NCI-H82 treated with DMSO at 0.1 percent for 48 hours (cell line): ENCODE measurements at regions not wholly inside any gene's neighbourhood (a gene's known extent, or its start where the extent isn't known, plus 50 kb on each side); places are given as distances from the start of the nearest gene placed in this dataset.

Experiments
- DNase-seq: peaks from one replicate; lab custom pipeline; 2025; ENCODE audit not compliant: unreplicated experiment; lab: John Stamatoyannopoulos, UW

GRCh38 chr2:236317938-236318396 is 53.8 kb upstream of the ASB18 start:
- no peak for DNase-seq

GRCh38 chr2:236318401-236318800 is 54.2 kb upstream of the ASB18 start:
- no peak for DNase-seq

DNA sequence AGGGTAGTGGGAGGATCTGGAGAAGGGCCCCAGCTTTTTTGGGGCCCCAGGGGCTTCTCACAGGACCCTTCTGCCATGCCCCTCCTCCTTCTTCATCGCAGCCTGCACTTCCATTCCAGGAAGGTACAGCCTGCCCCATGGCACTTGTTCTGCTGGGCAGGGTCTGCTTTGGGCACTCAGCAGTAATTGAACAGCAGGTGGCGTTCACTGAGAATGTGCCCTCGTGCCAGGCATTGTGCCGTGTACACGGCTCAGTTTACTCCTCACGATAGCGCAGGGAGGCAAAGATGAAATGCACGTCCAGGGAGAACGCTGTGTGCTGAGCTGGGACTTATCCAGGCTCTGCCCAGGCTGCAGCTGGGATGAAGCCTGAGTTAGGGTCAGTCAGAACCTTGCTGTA is 54.8 kb upstream of the ASB18 start:
- DNase-seq, result no peak

DNA sequence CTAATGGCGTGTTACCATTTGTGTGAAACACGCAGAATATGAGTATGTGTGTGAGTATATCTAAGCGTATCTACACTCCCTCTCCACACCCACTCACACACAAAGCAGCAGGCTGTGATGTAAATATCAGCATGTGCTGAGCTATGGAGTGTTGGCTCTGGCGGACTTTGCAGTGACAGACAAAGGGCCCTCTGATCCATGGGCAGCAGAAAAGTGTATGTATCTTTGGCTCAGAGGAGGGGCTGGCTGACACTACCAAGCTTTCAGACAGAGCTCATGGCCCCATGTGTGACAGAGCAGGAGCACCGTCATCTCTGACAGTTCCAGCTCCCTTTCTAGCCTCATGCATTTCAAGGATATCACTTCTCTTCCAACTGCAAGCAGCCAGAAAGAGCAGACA is 57.2 kb upstream of the ASB18 start:
- DNase-seq, result no peak

DNA sequence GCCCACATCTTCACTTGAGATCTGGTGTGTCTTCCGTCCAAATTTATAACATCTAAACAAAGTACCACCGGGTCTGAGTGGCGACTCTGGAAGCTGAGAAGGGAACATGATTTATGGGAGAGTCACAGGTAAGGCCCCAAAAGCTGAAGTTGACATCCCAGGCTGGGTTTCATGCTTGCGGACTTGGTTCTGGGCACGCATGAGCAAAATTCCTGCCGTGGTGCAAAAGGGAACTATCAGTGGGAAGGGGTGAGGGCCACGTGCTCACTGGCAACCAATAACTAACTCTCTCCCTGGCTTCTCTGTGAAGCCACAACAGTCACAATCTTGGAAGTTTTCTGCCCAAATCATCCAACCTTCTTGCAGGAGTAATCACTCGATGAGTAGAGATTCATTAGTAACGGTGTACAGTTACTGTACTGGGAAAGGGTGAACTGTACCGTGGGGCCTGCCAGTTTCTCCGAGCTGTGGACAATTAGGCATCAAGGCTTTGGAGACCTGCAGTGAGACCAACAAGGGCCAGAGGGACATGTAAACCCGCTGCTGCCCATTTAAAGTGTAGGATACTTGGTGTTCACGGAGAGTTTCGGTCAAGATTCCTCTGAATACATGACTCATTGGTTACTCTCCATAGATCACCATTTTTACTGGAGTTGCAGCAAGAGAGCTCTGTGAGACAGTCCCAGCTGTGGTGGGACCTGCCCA is 69.4 kb upstream of the ASB18 start:
- DNase-seq, result no peak

- no peak for DNase-seq
Observed at GRCh38 chr2:236334122-236334876, 70.1 kb upstream of the ASB18 start.

DNA sequence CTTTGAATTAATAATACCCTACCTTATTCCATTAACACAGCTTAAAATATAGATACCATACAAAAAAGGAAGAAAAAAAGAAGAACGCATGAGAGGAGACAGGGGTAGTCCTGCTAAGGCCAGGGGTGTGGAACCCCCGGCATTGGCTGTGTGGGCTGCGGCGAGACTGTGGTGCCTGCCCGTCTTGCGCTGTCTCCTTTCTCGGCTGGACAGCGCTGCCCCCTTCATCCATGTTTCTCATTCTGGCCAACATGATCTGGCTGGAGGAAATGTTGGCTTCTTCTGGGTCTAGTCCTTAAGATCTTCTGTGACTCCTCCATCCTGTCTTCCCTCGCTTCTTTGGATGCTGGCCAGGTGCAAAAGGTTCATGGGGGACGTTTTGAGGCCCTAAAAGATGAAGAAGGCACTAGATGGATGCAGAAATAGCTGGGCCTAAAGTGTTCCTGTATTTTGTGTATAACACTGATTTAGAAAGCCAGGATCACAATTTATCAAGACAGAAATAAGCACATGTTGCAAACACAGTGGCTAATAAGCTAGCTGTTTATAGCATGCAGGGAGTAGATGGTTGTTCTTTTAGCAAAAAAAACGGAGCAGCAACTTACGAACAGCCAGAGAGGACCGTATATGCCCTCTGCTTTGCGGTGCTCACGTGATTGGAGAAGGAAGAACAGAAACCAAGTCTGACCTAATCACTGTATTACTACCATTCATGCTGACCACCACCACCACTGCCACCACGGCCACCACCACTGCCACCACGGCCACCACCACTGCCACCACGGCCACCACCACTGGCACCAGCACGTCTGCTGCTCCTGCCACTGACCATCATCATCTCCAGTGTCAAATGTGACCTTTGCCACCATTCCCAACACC is 71.7 kb upstream of the ASB18 start:
- no peak for DNase-seq

DNA sequence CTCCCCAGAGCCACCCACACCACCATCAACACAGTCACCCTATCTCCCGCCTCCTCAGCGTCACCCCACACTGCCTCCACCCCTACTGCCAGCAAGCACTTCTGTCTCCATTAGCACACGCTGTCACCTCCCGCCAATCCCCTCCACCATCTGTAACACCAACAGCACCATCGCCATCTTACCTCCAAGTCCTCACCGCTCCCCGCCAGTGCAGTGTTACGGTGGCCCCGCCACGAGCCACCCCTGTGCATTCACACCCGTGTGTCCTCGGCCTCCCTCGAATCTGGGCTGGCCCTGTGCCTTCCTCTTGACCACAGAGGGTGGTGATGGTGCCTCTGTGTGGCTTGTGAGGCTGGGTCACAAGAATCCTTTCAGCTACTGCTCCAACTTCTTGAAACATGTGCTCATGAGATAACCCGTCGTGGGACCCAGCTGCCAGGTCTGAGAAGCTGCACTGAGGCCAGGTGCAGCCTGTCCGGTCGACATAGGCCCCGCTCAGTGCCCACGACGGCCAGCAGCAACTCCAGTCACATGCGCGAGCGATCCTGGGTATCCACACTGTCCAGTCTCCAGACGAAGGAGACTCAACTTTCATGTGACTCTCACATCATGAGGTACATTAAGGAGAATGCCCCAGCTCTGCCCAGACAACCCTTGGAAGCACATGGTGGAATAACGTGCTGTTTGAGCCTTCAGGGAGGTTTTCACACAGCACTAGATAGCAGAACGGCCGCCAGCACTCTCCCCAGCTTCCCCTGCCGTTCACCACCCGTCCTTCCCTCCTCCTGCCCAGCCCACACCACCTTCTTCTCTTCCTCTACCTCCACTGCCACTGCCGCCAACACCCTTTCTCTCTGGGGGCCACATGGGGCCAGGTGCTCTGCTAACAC is 72.6 kb upstream of the ASB18 start:
- no peak for DNase-seq

GRCh38 chr2:236337465-236338325 is 73.5 kb upstream of the ASB18 start:
- DNase-seq, result no peak

DNA sequence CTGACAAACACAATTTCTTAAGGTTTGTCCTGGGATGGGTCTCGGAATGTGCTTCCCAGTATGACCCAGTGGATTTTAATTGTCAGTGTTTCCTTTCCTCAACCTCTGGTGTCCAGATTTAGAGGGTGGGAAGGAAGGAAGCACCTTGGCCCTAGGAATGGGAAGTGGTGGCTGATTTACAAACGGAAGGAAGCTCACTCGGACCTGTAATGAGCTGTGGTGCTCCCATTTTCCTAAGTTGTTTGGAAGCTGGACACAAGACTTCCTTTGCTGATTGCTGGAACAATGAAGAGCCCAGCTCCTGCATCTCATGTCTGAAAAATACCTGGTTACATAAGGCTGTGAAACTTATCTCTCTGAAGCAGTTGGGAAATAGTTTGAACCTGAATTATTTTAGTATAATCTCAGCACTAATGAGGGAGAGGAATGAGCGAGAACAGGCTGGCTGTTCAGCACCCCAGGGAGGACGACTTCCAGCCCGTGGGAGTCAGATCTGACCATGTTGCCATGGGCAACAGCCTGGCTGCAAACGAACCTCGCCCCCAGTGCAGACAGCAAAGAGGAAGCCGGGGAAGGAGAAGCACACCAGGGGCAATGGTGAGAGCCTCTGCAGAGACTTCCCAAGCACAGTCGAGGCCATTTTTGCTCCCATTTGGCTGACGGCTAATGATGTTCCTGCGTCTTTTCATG is 74.4 kb upstream of the ASB18 start:
- no peak for DNase-seq

GRCh38 chr2:236340251-236340650 is 76.0 kb upstream of the ASB18 start:
- no peak for DNase-seq

GRCh38 chr2:236341067-236341466 is 76.9 kb upstream of the ASB18 start:
- DNase-seq, result no peak

GRCh38 chr2:236341721-236342120 is 77.5 kb upstream of the ASB18 start:
- DNase-seq, result no peak

DNA sequence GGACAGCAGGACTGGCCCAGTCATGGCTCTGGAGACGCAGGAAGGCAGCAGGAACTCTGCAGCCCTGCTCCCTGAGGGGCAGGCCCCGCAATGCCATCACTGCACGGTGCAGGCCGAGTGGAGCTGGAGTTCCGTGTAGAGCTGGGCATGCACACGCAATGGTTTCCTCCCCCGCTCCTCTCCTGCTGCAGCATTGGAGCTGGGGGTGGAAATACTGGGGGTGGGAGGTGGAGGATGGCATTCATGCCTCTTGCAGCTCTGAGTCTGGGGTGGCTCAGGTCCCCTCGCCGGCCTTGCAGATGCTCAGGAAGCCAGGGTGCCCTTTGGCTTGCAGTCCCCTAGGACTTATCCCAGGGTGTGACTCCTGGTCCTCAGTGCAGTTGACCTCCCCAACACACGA is 78.3 kb upstream of the ASB18 start:
- DNase-seq, result no peak

- DNase-seq, result no peak
Observed at GRCh38 chr2:236342951-236343350, 78.7 kb upstream of the ASB18 start.

- DNase-seq, result peak; percentile 7
Observed at GRCh38 chr2:236343400-236344161, 79.4 kb upstream of the ASB18 start.

- DNase-seq, result no peak
Observed at GRCh38 chr2:236344446-236344845, 80.2 kb upstream of the ASB18 start.

GRCh38 chr2:236345081-236345714 is 81.0 kb upstream of the ASB18 start:
- no peak for DNase-seq
